ENCODE measurements at regions not wholly inside any gene's neighbourhood (a gene's known extent, or its start where the extent isn't known, plus 50 kb on each side); places are given as distances from the start of the nearest gene placed in this dataset.
A peak's percentile ranks its signal among the peaks of the same experiment; 100 is the strongest.

GRCh38 chr1:22279735-22280134 lies 136.8 kb upstream of the WNT4 start:
- H3K27me3 Mint-ChIP-seq, result peaks cover 3 to 38% (median 32%) of the 10 kb centered on the region in 5 donors
- intact Hi-C loops (cut with micrococcal nuclease), result no loop called here
- CTCF ChIA-PET, result no interaction called here

GRCh38 chr1:22280526-22280925 lies 137.6 kb upstream of the WNT4 start:
- intact Hi-C loops (cut with micrococcal nuclease), result no loop called here
- no peak overlapping the region for H3K4me3 ChIP-seq (ENCODE audit: low read length)
- H3K4me3 Mint-ChIP-seq, result no peak overlapping the region
- DNase-seq, result no peak
- peaks cover 3 to 38% (median 33%) of the 10 kb centered on the region in 5 donors for H3K27me3 Mint-ChIP-seq
- peaks cover 0 to 3% of the 10 kb centered on the region in 2 donors for H3K27me3 ChIP-seq (ENCODE audit: control insufficient read depth in 2 of 2, insufficient read depth in 2 of 2, low read length in 2 of 2)
- no peak overlapping the region for H3K27ac ChIP-seq (ENCODE audit: low read depth, low read length)
- CTCF ChIA-PET, result no interaction called here
- H3K4me1 ChIP-seq (ENCODE audit: control insufficient read depth in 2 of 2, insufficient read depth in 2 of 2, low read length in 2 of 2), result no peaks in the 10 kb centered on the region
- no peaks in the 10 kb centered on the region for H3K4me1 Mint-ChIP-seq
- POLR2A ChIA-PET, result no interaction called here
- H3K36me3 ChIP-seq (ENCODE audit: control insufficient read depth in 2 of 3, insufficient read depth in 3 of 3, low read length in 3 of 3), result no peaks in the 10 kb centered on the region
- H3K9me3 ChIP-seq (ENCODE audit: control insufficient read depth in 2 of 3, low read length in 3 of 3), result no peaks in the 10 kb centered on the region
- no peak for ATAC-seq
- no peak overlapping the region for H3K27ac Mint-ChIP-seq
- peaks cover 0 to 4% (median 0%) of the 10 kb centered on the region in 5 donors for H3K36me3 Mint-ChIP-seq
- peaks cover 0 to 14% (median 6%) of the 10 kb centered on the region in 11 donors for H3K9me3 Mint-ChIP-seq

More at GRCh38 chr1:22279735-22280134, 136.8 kb upstream of the WNT4 start:
- Mint-ChIP-seq H3K36me3 (peaks cover 0 to 4% (median 0%) of the 10 kb centered on the region in 5 donors), H3K9me3 (peaks cover 0 to 14% (median 6%) of the 10 kb centered on the region in 11 donors), H3K27ac (no peak overlapping the region), H3K4me1 (no peaks in the 10 kb centered on the region), H3K4me3 (no peak overlapping the region)
- DNase-seq (no peak), ATAC-seq (no peak)
- POLR2A ChIA-PET, result no interaction called here
- no peaks in the 10 kb centered on the region for H3K36me3 ChIP-seq (ENCODE audit: control insufficient read depth in 2 of 3, insufficient read depth in 3 of 3, low read length in 3 of 3)
- H3K27me3 ChIP-seq (ENCODE audit: control insufficient read depth in 2 of 2, insufficient read depth in 2 of 2, low read length in 2 of 2), result peaks cover 0 to 3% of the 10 kb centered on the region in 2 donors
- no peaks in the 10 kb centered on the region for H3K9me3 ChIP-seq (ENCODE audit: control insufficient read depth in 2 of 3, low read length in 3 of 3)
- no peak overlapping the region for H3K27ac ChIP-seq (ENCODE audit: low read depth, low read length)
- H3K4me3 ChIP-seq (ENCODE audit: low read length), result no peak overlapping the region
- no peaks in the 10 kb centered on the region for H3K4me1 ChIP-seq (ENCODE audit: control insufficient read depth in 2 of 2, insufficient read depth in 2 of 2, low read length in 2 of 2)

GRCh38 chr1:22281521-22282363 lies 138.8 kb upstream of the WNT4 start:
- H3K27me3 Mint-ChIP-seq, result peaks cover 3 to 31% (median 26%) of the 10 kb centered on the region in 5 donors
- no peaks in the 10 kb centered on the region for H3K4me1 Mint-ChIP-seq
- Histone ChIP-seq H3K4me3 (ENCODE audit: low read length) (no peak overlapping the region), H3K27ac (ENCODE audit: low read depth, low read length) (no peak overlapping the region), H3K36me3 (ENCODE audit: control insufficient read depth in 2 of 3, insufficient read depth in 3 of 3, low read length in 3 of 3) (no peaks in the 10 kb centered on the region), H3K9me3 (ENCODE audit: control insufficient read depth in 2 of 3, low read length in 3 of 3) (no peaks in the 10 kb centered on the region), H3K4me1 (ENCODE audit: control insufficient read depth in 2 of 2, insufficient read depth in 2 of 2, low read length in 2 of 2) (no peaks in the 10 kb centered on the region), H3K27me3 (ENCODE audit: control insufficient read depth in 2 of 2, insufficient read depth in 2 of 2, low read length in 2 of 2) (no peaks in the 10 kb centered on the region)
- no peak overlapping the region for H3K27ac Mint-ChIP-seq
- no peak overlapping the region for H3K4me3 Mint-ChIP-seq
- peaks cover 0 to 14% (median 6%) of the 10 kb centered on the region in 11 donors for H3K9me3 Mint-ChIP-seq
- ChIA-PET CTCF (no interaction called here), POLR2A (no interaction called here)
- no peak for ATAC-seq
- intact Hi-C loops (cut with micrococcal nuclease), result no loop called here
- DNase-seq, result no peak
- H3K36me3 Mint-ChIP-seq, result peaks cover 0 to 4% (median 0%) of the 10 kb centered on the region in 5 donors

GRCh38 chr1:22282364-22282995 lies 139.6 kb upstream of the WNT4 start:
- DNase-seq (no peak), ATAC-seq (no peak)
- peaks cover 0 to 14% (median 6%) of the 10 kb centered on the region in 11 donors for H3K9me3 Mint-ChIP-seq
- no peaks in the 10 kb centered on the region for H3K4me1 ChIP-seq (ENCODE audit: control insufficient read depth in 2 of 2, insufficient read depth in 2 of 2, low read length in 2 of 2)
- no peaks in the 10 kb centered on the region for H3K9me3 ChIP-seq (ENCODE audit: control insufficient read depth in 2 of 3, low read length in 3 of 3)
- no peak overlapping the region for H3K27ac ChIP-seq (ENCODE audit: low read depth, low read length)
- no peaks in the 10 kb centered on the region for H3K27me3 ChIP-seq (ENCODE audit: control insufficient read depth in 2 of 2, insufficient read depth in 2 of 2, low read length in 2 of 2)
- H3K36me3 ChIP-seq (ENCODE audit: control insufficient read depth in 2 of 3, insufficient read depth in 3 of 3, low read length in 3 of 3), result no peaks in the 10 kb centered on the region
- H3K4me3 Mint-ChIP-seq, result no peak overlapping the region
- ChIA-PET POLR2A (interaction anchor here (0.6 kb wide), 1 partner anchor 88 kb away, joined by 3 read pairs; no protein-coding TSS in a partner anchor), CTCF (no interaction called here)
- H3K36me3 Mint-ChIP-seq, result peaks cover 0 to 4% (median 0%) of the 10 kb centered on the region in 5 donors
- intact Hi-C loops (cut with micrococcal nuclease), result no loop called here
- no peak overlapping the region for H3K27ac Mint-ChIP-seq
- no peak overlapping the region for H3K4me3 ChIP-seq (ENCODE audit: low read length)
- peaks cover 3 to 28% (median 20%) of the 10 kb centered on the region in 5 donors for H3K27me3 Mint-ChIP-seq
- no peaks in the 10 kb centered on the region for H3K4me1 Mint-ChIP-seq

- ChIA-PET POLR2A (no interaction called here), CTCF (no interaction called here)
- H3K9me3 Mint-ChIP-seq, result peaks cover 0 to 14% (median 6%) of the 10 kb centered on the region in 11 donors
- peak overlapping the region in 1 of 9 donors; percentile 16 for H3K27ac Mint-ChIP-seq
- intact Hi-C loops (cut with micrococcal nuclease), result no loop called here
- H3K4me3 Mint-ChIP-seq, result no peak overlapping the region
- H3K27ac ChIP-seq (ENCODE audit: low read depth, low read length), result no peak overlapping the region
- no peaks in the 10 kb centered on the region for H3K36me3 ChIP-seq (ENCODE audit: control insufficient read depth in 2 of 3, insufficient read depth in 3 of 3, low read length in 3 of 3)
- peaks cover 0 to 4% (median 0%) of the 10 kb centered on the region in 5 donors for H3K36me3 Mint-ChIP-seq
- peaks cover 3 to 28% (median 16%) of the 10 kb centered on the region in 5 donors for H3K27me3 Mint-ChIP-seq
- ATAC-seq, result no peak
- H3K9me3 ChIP-seq (ENCODE audit: control insufficient read depth in 2 of 3, low read length in 3 of 3), result no peaks in the 10 kb centered on the region
- no peak overlapping the region for H3K4me3 ChIP-seq (ENCODE audit: low read length)
- no peaks in the 10 kb centered on the region for H3K4me1 Mint-ChIP-seq
- no peaks in the 10 kb centered on the region for H3K27me3 ChIP-seq (ENCODE audit: control insufficient read depth in 2 of 2, insufficient read depth in 2 of 2, low read length in 2 of 2)
- DNase-seq, result no peak
- H3K4me1 ChIP-seq (ENCODE audit: control insufficient read depth in 2 of 2, insufficient read depth in 2 of 2, low read length in 2 of 2), result no peaks in the 10 kb centered on the region
Measured at GRCh38 chr1:22283596-22283995, 140.7 kb upstream of the WNT4 start.

- CTCF ChIA-PET, result no interaction called here
- H3K4me3 ChIP-seq (ENCODE audit: low read length), result no peak overlapping the region
- H3K27me3 Mint-ChIP-seq, result peaks cover under 1 to 25% (median 11%) of the 10 kb centered on the region in 5 donors
- POLR2A ChIA-PET, result no interaction called here
- H3K27ac ChIP-seq (ENCODE audit: low read depth, low read length), result no peak overlapping the region
- no peaks in the 10 kb centered on the region for H3K9me3 ChIP-seq (ENCODE audit: control insufficient read depth in 2 of 3, low read length in 3 of 3)
- no peaks in the 10 kb centered on the region for H3K4me1 Mint-ChIP-seq
- H3K9me3 Mint-ChIP-seq, result peaks cover 0 to 11% (median 3%) of the 10 kb centered on the region in 11 donors
- H3K4me3 Mint-ChIP-seq, result no peak overlapping the region
- no peak for DNase-seq
- H3K27ac Mint-ChIP-seq, result peak overlapping the region in 1 of 9 donors; percentile 3
- peaks cover 0 to 4% (median 0%) of the 10 kb centered on the region in 5 donors for H3K36me3 Mint-ChIP-seq
- no peaks in the 10 kb centered on the region for H3K27me3 ChIP-seq (ENCODE audit: control insufficient read depth in 2 of 2, insufficient read depth in 2 of 2, low read length in 2 of 2)
- intact Hi-C loops (cut with micrococcal nuclease), result no loop called here
- no peaks in the 10 kb centered on the region for H3K4me1 ChIP-seq (ENCODE audit: control insufficient read depth in 2 of 2, insufficient read depth in 2 of 2, low read length in 2 of 2)
- no peaks in the 10 kb centered on the region for H3K36me3 ChIP-seq (ENCODE audit: control insufficient read depth in 2 of 3, insufficient read depth in 3 of 3, low read length in 3 of 3)
- ATAC-seq, result no peak
Measured at GRCh38 chr1:22284236-22284635, 141.3 kb upstream of the WNT4 start.
